IPS-18a (cell line): ENCODE measurements at regions not wholly inside any gene's neighbourhood (a gene's known extent, or its start where the extent isn't known, plus 50 kb on each side); places are given as distances from the start of the nearest gene placed in this dataset.
"Not testable (repeated sequence)": the region's sequence is repeated elsewhere in the genome, so short reads cannot be mapped to it uniquely, and the experiment has no call there.

Source experiments
- H3K27ac ChIP-seq: one replicate; pipeline ENCODE4 v1.5.1; 2013; ENCODE audit warnings: low read length
- H3K27me3 ChIP-seq: one replicate; pipeline ENCODE4 v1.6.1; 2013; ENCODE audit warnings: mild to moderate bottlenecking, low read length; ENCODE audit not compliant: control insufficient read depth, insufficient read depth
- H3K36me3 ChIP-seq: one replicate; pipeline ENCODE4 v1.6.1; 2013; ENCODE audit warnings: low read depth, low read length; ENCODE audit not compliant: control insufficient read depth
- H3K4me1 ChIP-seq: one replicate; pipeline ENCODE4 v1.6.1; 2013; ENCODE audit warnings: low read depth, low read length; ENCODE audit not compliant: control insufficient read depth
- H3K4me3 ChIP-seq: one replicate; pipeline ENCODE4 v1.5.1; 2013; ENCODE audit warnings: low read length
- H3K9ac ChIP-seq: one replicate; pipeline ENCODE4 v1.6.1; 2013; ENCODE audit warnings: mild to moderate bottlenecking, low read length, moderate library complexity
- H3K9me3 ChIP-seq: one replicate; pipeline ENCODE4 v1.6.1; 2013; ENCODE audit warnings: low read depth, low read length; ENCODE audit not compliant: control insufficient read depth

DNA sequence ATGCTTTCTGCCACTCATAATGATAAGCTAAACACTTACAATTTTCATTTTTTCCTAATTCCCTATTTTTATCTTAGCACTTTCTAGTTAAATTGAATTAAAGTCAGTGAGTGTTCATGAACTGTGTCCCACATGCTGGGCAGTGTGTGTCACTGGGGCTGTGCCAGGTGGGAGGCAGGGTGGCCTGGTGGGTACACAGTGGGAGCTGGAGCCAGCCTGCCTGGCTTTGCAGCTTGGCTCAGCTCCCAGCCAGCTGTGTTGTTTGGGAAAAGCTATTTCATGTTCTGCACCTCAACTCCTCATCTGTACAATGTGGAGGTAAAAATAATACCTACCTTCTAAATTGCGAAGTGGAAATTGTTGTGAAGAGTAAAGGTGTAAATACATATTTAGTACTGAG, 238.4 kb downstream of the PLA2G4A start:
- no peak overlapping the region for H3K4me3 ChIP-seq
- peaks cover 6% of the 10 kb centered on the region for H3K4me1 ChIP-seq
- H3K27me3 ChIP-seq = no peaks in the 10 kb centered on the region
- no peaks in the 10 kb centered on the region for H3K36me3 ChIP-seq
- H3K27ac ChIP-seq = no peak overlapping the region
- H3K9ac ChIP-seq = no peak overlapping the region
- no peaks in the 10 kb centered on the region for H3K9me3 ChIP-seq

DNA sequence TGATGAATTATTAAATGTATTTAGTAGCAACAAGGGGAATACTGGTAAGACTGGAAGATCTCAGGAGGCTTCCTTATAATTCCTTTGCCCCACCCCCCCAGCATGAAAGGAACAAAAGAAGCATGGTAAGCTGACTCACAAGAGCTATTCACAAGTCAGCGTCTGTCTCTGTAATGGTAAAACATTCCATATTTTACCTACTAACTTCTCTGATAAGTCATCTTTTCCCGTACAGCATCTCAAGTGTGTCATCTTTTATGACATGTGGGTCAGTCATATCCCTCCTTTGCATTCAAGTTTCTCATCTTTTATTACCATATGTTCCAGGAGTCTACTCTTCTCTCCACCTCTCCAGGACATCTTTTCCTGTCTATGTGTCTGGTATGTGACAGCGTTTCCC, 241.3 kb downstream of the PLA2G4A start:
- no peaks in the 10 kb centered on the region for H3K9me3 ChIP-seq
- H3K36me3 ChIP-seq = no peaks in the 10 kb centered on the region
- no peaks in the 10 kb centered on the region for H3K27me3 ChIP-seq
- no peak overlapping the region for H3K4me3 ChIP-seq
- H3K9ac ChIP-seq = no peak overlapping the region
- H3K27ac ChIP-seq = no peak overlapping the region
- peaks cover 6% of the 10 kb centered on the region for H3K4me1 ChIP-seq

DNA sequence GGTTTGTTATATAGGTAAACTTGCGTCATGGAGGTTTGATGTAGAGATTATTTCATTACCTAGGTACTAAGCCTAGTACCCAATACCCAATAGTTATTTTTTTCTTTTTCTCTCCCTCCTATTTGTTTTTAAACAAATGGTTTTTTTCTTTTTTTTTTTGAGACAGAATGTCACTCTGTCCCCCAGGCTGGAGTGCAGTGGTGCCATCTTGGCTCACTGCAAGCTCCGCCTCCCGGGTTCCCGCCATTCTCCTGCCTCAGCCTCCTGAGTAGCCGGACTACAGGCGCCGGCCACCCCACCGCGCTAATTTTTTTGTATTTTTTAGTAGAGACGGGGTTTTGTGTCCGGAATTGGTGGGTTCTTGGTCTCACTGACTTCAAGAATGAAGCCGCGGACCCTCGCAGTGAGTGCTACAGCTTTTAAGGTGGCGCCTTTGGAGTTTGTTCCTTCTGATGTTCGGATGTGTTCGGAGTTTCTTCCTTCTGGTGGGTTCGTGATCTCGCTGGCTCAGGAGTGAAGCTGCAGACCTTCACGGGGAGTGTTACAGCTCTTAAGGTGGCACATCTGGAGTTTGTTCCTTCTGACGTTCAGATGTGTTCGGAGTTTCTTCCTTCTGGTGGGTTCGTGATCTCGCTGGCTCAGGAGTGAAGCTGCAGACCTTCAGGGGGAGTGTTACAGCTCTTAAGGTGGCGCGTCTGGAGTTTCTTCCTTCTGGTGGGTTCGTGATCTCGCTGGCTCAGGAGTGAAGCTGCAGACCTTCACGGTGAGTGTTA, 243.7 kb downstream of the PLA2G4A start:
- not testable (repeated sequence) for H3K36me3 ChIP-seq, H3K9me3 ChIP-seq, H3K4me1 ChIP-seq, H3K9ac ChIP-seq, H3K27ac ChIP-seq, H3K27me3 ChIP-seq, H3K4me3 ChIP-seq

DNA sequence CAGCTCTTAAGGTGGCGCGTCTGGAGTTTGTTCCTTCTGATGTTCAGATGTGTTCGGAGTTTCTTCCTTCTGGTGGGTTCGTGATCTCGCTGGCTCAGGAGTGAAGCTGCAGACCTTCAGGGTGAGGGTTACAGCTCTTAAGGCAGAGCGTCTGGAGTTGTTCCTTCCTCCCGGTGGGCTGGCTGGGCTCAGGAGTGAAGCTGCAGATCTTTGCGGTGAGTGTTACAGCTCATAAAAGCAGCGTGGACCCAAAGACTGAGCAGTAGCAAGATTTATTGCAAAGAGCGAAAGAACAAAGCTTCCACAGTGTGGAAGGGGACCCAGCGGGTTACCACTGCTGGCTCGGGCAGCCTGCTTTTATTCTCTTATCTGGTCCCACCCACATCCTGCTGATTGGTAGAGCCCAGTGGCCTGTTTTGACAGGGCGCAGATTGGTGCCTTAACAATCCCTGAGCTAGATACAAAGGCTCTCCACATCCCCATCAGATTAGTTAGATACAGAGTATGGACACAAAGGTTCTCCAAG, 244.3 kb downstream of the PLA2G4A start:
- not testable (repeated sequence) for H3K36me3 ChIP-seq, H3K4me3 ChIP-seq, H3K27me3 ChIP-seq, H3K27ac ChIP-seq, H3K9ac ChIP-seq, H3K4me1 ChIP-seq, H3K9me3 ChIP-seq

DNA sequence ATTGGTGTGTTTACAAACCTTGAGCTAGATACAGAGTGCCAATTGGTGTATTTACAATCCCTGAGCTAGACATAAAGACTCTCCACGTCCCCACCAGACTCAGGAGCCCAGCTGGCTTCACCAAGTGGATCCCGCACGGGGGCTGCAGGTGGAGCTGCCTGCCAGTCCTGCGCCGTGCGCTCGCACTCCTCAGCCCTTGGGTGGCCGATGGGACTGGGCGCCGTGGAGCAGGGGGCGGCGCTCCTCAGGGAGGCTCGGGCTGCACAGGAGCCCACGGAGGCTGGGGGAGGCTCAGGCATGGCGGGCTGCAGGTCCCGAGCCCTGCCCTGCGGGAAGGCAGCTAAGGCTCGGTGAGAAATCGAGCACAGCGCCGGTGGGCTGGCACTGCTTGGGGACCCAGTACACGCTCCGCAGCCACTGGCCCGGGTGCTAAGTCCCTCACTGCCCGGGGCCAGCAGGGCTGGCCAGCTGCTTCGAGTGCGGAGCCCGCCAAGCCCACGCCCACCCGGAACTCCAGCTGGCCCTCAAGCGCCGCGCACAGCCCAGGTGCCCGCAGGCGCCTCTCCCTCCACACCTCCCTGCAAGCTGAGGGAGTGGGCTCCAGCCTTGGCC, 245.0 kb downstream of the PLA2G4A start:
- H3K27me3 ChIP-seq, H3K36me3 ChIP-seq, H3K9ac ChIP-seq, H3K4me1 ChIP-seq, H3K27ac ChIP-seq, H3K4me3 ChIP-seq, H3K9me3 ChIP-seq: not testable (repeated sequence)

DNA sequence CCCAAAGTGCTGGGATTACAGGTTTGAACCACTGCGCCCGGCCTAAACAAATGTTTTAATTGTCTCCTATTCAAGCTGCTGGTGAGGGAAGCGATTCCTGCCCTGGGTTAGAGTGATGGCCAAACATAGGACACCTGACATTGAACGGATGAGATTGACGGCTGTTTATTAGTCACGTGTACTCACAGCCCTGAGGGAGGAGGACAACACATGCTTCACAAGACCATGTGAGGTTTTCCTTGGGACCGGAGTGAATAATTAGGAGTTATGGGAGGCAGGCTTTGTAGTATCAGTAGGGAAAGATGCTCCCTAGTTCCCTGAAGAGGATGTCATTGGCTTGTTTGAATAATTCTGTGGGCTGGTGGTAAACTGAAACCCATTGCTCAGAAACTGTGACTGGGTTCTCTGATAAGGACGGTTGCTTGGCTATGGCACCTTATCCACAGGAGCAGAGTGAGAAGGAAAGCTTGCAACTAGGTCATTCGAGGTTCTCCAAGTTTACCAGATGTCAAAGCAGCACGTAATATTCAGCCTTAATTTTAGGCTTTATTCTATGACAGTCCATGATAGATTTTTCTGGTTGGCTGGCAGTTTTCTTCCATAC, 245.8 kb downstream of the PLA2G4A start:
- Histone ChIP-seq H3K4me3 (no peak overlapping the region), H3K9ac (no peak overlapping the region), H3K36me3 (no peaks in the 10 kb centered on the region), H3K27ac (no peak overlapping the region), H3K27me3 (no peaks in the 10 kb centered on the region), H3K4me1 (peaks cover 6% of the 10 kb centered on the region), H3K9me3 (no peaks in the 10 kb centered on the region)

DNA sequence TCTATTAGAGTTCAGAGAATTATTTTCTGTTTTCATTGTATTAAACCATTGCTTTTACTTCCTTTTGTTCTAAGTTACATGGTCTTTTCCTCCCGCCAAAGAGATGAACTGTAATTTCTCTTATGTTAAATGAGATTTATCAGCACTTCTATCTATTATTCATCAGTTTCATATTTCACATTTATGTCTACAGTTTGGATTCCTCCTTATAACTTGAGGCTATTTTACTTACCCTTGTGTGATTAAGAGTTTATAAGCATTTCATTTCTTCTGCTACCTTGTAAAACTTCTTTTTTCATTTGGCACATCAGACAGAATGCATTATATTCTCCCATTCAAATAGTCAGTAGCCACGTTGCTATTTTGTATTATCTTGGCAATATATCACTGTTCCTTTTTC, 248.2 kb downstream of the PLA2G4A start:
- Histone ChIP-seq H3K9me3 (no peaks in the 10 kb centered on the region), H3K36me3 (no peaks in the 10 kb centered on the region), H3K4me1 (no peaks in the 10 kb centered on the region), H3K4me3 (no peak overlapping the region), H3K27me3 (no peaks in the 10 kb centered on the region), H3K9ac (no peak overlapping the region), H3K27ac (no peak overlapping the region)

DNA sequence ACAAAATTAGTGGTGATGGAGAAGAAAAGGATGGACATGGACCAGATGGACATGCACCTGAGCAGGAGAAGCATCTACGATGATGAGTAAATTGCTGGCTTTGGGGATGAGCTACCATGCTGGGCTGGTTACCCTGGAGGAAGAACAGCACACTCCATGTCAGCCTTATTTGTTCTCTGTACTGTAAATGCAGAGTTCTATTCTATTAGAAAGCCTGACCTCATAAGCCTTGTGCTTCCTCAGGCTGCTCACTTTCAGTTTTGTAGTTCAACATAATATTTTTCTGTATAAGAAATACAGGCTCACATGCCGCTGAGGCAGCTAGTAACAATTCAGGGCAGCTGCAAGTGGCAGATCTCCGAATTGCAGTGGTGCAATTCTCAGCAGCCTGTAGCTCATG, 249.6 kb downstream of the PLA2G4A start:
- H3K27ac ChIP-seq = no peak overlapping the region

DNA sequence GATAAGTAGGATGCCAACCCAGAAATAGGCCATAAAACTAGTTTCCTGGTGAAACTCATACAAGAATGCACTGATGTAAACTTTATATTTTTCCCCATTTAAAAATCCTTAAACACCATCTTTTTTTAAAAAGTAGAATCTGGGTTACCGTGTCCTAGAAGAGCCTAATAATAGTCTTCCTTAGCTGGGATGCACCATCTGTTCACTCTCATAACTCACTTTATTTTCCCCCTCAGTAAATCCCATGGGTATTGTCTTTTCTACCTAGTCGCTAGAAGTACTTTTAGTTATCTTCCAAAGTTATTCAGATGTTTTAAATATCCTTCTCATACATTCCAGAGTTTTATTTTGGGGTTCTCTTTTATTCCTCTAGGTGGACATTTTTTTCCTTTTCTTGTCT, 250.2 kb downstream of the PLA2G4A start:
- Histone ChIP-seq H3K27ac (no peak overlapping the region), H3K4me1 (no peaks in the 10 kb centered on the region), H3K9me3 (no peaks in the 10 kb centered on the region), H3K27me3 (no peaks in the 10 kb centered on the region), H3K9ac (no peak overlapping the region), H3K36me3 (no peaks in the 10 kb centered on the region), H3K4me3 (no peak overlapping the region)

More for the DNA sequence above, 249.6 kb downstream of the PLA2G4A start:
- H3K9ac ChIP-seq = no peak overlapping the region
- H3K36me3 ChIP-seq = no peaks in the 10 kb centered on the region
- no peaks in the 10 kb centered on the region for H3K9me3 ChIP-seq
- no peaks in the 10 kb centered on the region for H3K4me1 ChIP-seq
- H3K27me3 ChIP-seq = no peaks in the 10 kb centered on the region
- no peak overlapping the region for H3K4me3 ChIP-seq

DNA sequence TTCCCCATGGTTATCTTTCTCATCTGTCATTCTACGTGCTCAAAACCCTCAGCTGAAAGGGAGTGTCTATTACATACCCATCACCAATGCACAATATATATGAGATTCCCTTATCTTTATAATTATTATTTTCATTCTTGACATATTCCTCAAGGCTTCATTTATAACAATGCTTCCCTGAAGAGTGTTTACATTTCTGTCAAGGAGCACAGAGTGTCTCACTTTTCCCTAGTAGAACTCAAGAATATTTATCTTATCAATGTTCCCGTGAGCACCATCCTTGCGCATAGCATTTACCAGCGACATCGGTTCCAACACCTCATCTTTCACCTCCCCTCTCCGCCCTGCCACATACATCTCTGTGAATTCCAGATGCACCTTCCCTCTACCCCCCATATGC, 250.6 kb downstream of the PLA2G4A start:
- no peaks in the 10 kb centered on the region for H3K36me3 ChIP-seq
- H3K27ac ChIP-seq = no peak overlapping the region
- H3K4me1 ChIP-seq = no peaks in the 10 kb centered on the region
- H3K9ac ChIP-seq = no peak overlapping the region
- no peak overlapping the region for H3K4me3 ChIP-seq
- H3K9me3 ChIP-seq = no peaks in the 10 kb centered on the region
- H3K27me3 ChIP-seq = no peaks in the 10 kb centered on the region

DNA sequence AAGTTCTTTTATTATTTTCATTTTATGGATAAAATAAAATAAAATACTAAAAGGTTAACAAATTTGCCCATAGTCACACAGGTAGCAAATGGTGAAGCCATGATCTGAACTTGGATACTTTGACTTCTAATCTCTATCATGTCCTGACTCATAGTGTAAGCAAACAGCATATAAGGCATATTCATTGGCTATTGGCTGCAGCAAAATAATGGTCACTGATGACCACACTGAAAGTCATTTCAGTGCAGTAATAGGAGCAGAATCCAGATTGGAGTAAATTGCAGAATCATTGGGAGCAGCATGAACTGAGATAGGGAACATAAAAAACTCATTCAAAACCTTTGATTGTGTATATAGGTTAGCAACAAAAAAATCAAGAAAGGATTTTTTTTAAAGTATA, 262.9 kb downstream of the PLA2G4A start:
- Histone ChIP-seq H3K4me1 (no peaks in the 10 kb centered on the region), H3K36me3 (no peaks in the 10 kb centered on the region)

DNA sequence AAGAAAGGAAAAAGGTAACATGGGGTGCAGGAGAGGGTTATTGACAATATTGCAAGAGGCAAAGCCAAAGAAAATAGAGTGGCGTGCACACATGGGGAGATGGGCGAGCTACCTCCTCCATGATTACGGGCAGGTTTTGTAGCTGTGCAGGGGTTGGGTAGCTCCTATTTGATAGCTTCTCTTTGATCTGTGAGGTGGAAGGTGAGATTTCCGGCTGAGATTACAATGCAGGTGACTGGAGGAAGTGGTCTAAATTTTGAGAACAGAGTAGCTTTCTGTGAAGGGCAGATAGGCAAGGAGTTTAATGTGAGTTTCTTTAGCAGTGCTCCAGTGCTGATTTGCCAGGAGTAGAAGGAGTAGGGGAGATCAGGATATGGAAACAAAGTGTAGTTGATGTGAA, 263.4 kb downstream of the PLA2G4A start:
- H3K27me3 ChIP-seq = no peaks in the 10 kb centered on the region
- H3K4me1 ChIP-seq = no peaks in the 10 kb centered on the region
- H3K4me3 ChIP-seq = no peak overlapping the region
- H3K27ac ChIP-seq = no peak overlapping the region
- peaks cover 7% of the 10 kb centered on the region for H3K9me3 ChIP-seq
- H3K36me3 ChIP-seq = no peaks in the 10 kb centered on the region
- H3K9ac ChIP-seq = no peak overlapping the region

More for the DNA sequence above, 262.9 kb downstream of the PLA2G4A start:
- Histone ChIP-seq H3K27ac (no peak overlapping the region), H3K27me3 (no peaks in the 10 kb centered on the region), H3K9me3 (peaks cover 7% of the 10 kb centered on the region), H3K9ac (no peak overlapping the region), H3K4me3 (no peak overlapping the region)
